ENCODE measurements at regions not wholly inside any gene's neighbourhood (a gene's known extent, or its start where the extent isn't known, plus 50 kb on each side); places are given as distances from the start of the nearest gene placed in this dataset.
"Not testable (repeated sequence)": the region's sequence is repeated elsewhere in the genome, so short reads cannot be mapped to it uniquely, and the experiment has no call there.

- H3K9me3 ChIP-seq: not testable (repeated sequence)
Observed at GRCh38 chr1:224031986-224032385, 81.9 kb upstream of the FBXO28 start.

GRCh38 chr1:224030257-224030656 lies 83.7 kb upstream of the FBXO28 start:
- WGBS, 2 donors (ENCODE audit: low coverage in 1 of 2): 76% methylated on average over 4 of the region's 6 CpGs; no CpG with 5 or more reads in 1 of the 2 donors
- H3K4me1 ChIP-seq: not testable (repeated sequence)

More at GRCh38 chr1:224031986-224032385, 81.9 kb upstream of the FBXO28 start:
- not testable (repeated sequence) for H3K27me3 ChIP-seq, H3K4me1 ChIP-seq, H3K36me3 ChIP-seq, ATAC-seq, H3K27ac ChIP-seq, H3K4me3 ChIP-seq
- no CpG with 5 or more reads among the region's 3 CpGs for WGBS, 2 donors (ENCODE audit: low coverage in 1 of 2)

GRCh38 chr1:224029286-224030025 lies 84.5 kb upstream of the FBXO28 start:
- not testable (repeated sequence) for H3K4me1 ChIP-seq, H3K36me3 ChIP-seq, ATAC-seq, H3K4me3 ChIP-seq, H3K27ac ChIP-seq, H3K9me3 ChIP-seq, H3K27me3 ChIP-seq
- 49 to 58% methylated on average over 2 to 4 of the region's 5 CpGs for WGBS, 2 donors (ENCODE audit: low coverage in 1 of 2)

More at GRCh38 chr1:224030257-224030656, 83.7 kb upstream of the FBXO28 start:
- H3K27me3 ChIP-seq, H3K4me3 ChIP-seq, H3K9me3 ChIP-seq, ATAC-seq, H3K27ac ChIP-seq, H3K36me3 ChIP-seq: not testable (repeated sequence)

GRCh38 chr1:224028802-224029201 lies 85.1 kb upstream of the FBXO28 start:
- H3K4me3 ChIP-seq, ATAC-seq, H3K36me3 ChIP-seq, H3K4me1 ChIP-seq, H3K27ac ChIP-seq, H3K9me3 ChIP-seq, H3K27me3 ChIP-seq: not testable (repeated sequence)
- WGBS, 2 donors (ENCODE audit: low coverage in 1 of 2): no CpG with 5 or more reads among the region's 3 CpGs

GRCh38 chr1:224023122-224023521 lies 90.8 kb upstream of the FBXO28 start:
- not testable (repeated sequence) for H3K27me3 ChIP-seq, H3K36me3 ChIP-seq, H3K4me1 ChIP-seq, ATAC-seq, H3K4me3 ChIP-seq, H3K27ac ChIP-seq, H3K9me3 ChIP-seq
- WGBS, 2 donors (ENCODE audit: low coverage in 1 of 2): 14 to 33% methylated on average over 1 to 3 of the region's 3 CpGs

- not testable (repeated sequence) for H3K4me3 ChIP-seq, H3K27me3 ChIP-seq, H3K9me3 ChIP-seq, H3K36me3 ChIP-seq, ATAC-seq, H3K27ac ChIP-seq, H3K4me1 ChIP-seq
- WGBS, 2 donors (ENCODE audit: low coverage in 1 of 2): 30 to 48% methylated on average over 2 to 3 of the region's 7 CpGs
Observed at GRCh38 chr1:224022249-224022970, 91.5 kb upstream of the FBXO28 start.

GRCh38 chr1:224019866-224020265 lies 94.0 kb upstream of the FBXO28 start:
- not testable (repeated sequence) for H3K27ac ChIP-seq, H3K36me3 ChIP-seq, ATAC-seq

GRCh38 chr1:224015782-224016181 lies 98.1 kb upstream of the FBXO28 start:
- H3K36me3 ChIP-seq, H3K27ac ChIP-seq, H3K4me1 ChIP-seq, ATAC-seq, H3K27me3 ChIP-seq, H3K9me3 ChIP-seq, H3K4me3 ChIP-seq: not testable (repeated sequence)
- 91 to 92% methylated on average over 7 to 8 of the region's 8 CpGs for WGBS, 2 donors (ENCODE audit: low coverage in 1 of 2)

More at GRCh38 chr1:224019866-224020265, 94.0 kb upstream of the FBXO28 start:
- WGBS, 2 donors (ENCODE audit: low coverage in 1 of 2): 100% methylated on average over 1 to 2 of the region's 3 CpGs
- not testable (repeated sequence) for H3K27me3 ChIP-seq, H3K9me3 ChIP-seq, H3K4me3 ChIP-seq, H3K4me1 ChIP-seq

GRCh38 chr1:224014330-224014649 lies 99.6 kb upstream of the FBXO28 start:
- Histone ChIP-seq H3K27ac (no peak overlapping the region), H3K4me1 (no peaks in the 10 kb centered on the region), H3K27me3 (no peaks in the 10 kb centered on the region), H3K9me3 (no peaks in the 10 kb centered on the region), H3K36me3 (peaks cover 0 to 3% of the 10 kb centered on the region in 2 donors), H3K4me3 (no peak overlapping the region)
- 76 to 85% methylated on average over 6 to 7 of the region's 7 CpGs for WGBS, 2 donors (ENCODE audit: low coverage in 1 of 2)
- ATAC-seq: no peak
- no peak for TF ChIP-seq POLR2A (IDR thresholded peaks at IDR 0.05)
- TF ChIP-seq CTCF (IDR thresholded peaks at IDR 0.05): no peak
- no peak for TF ChIP-seq EP300 (IDR thresholded peaks at IDR 0.05)
- no peak for TF ChIP-seq POLR2AphosphoS5 (IDR thresholded peaks at IDR 0.05)

- H3K4me3 ChIP-seq, ATAC-seq, H3K27ac ChIP-seq, H3K27me3 ChIP-seq, H3K9me3 ChIP-seq, H3K4me1 ChIP-seq, H3K36me3 ChIP-seq: not testable (repeated sequence)
- 77 to 81% methylated on average over 26 of the region's 28 CpGs for WGBS, 2 donors (ENCODE audit: low coverage in 1 of 2)
Observed at GRCh38 chr1:224013626-224014329, 100.1 kb upstream of the FBXO28 start.

GRCh38 chr1:224012807-224013434 lies 101.0 kb upstream of the FBXO28 start:
- not testable (repeated sequence) for H3K4me3 ChIP-seq, H3K4me1 ChIP-seq, H3K9me3 ChIP-seq, H3K36me3 ChIP-seq, H3K27ac ChIP-seq, ATAC-seq, H3K27me3 ChIP-seq
- WGBS, 2 donors (ENCODE audit: low coverage in 1 of 2): 81 to 88% methylated on average over 19 of the region's 19 CpGs
